ENCODE measurements at regions not wholly inside any gene's neighbourhood (a gene's known extent, or its start where the extent isn't known, plus 50 kb on each side); places are given as distances from the start of the nearest gene placed in this dataset.

DNA sequence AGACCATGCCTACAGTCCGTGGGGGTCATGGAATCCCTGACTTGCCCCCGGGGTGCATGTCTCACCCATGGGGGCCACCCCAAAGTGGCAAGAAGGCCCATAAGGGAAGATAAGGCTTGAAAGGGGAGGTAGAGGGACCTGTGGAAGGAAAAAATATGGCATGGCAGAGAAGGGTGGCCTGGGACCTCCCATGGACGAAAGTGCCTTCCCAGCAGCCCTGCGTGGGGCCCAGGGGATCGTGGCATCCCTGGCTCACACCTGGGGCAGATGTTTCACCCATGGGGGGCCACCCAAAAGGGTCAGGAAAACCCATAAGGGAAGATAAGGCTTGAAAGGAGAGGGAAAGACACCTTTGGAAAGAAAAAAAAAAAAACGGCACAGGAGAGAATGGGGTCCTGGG is 264.6 kb downstream of the ALG10 start:
- DNase-seq (ENCODE audit: missing footprints) (no peak), ATAC-seq (no peak)
- intact Hi-C loops (cut with DNase I) = no loop called here

DNA sequence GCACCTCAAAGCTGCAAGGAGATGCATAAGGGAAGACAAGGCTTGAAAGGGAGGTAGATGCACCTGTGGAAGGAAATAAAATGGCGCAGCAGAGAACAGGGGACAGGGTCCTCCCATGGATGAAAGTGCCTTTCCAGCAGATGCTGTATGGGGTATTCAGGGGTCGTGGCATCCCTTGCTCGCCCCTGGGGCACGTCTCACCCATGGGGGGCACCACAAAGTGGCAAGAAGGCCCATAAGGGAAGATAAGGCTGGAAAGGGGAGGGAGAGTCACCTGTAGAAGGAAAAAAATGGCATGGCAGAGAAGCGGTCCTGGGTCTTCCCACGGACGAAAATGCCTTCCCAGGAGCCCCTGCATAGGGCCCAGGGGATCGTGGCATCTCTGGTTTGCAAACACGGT is 265.1 kb downstream of the ALG10 start:
- DNase-seq (ENCODE audit: missing footprints) (no peak), ATAC-seq (no peak)
- intact Hi-C loops (cut with DNase I) = no loop called here

DNA sequence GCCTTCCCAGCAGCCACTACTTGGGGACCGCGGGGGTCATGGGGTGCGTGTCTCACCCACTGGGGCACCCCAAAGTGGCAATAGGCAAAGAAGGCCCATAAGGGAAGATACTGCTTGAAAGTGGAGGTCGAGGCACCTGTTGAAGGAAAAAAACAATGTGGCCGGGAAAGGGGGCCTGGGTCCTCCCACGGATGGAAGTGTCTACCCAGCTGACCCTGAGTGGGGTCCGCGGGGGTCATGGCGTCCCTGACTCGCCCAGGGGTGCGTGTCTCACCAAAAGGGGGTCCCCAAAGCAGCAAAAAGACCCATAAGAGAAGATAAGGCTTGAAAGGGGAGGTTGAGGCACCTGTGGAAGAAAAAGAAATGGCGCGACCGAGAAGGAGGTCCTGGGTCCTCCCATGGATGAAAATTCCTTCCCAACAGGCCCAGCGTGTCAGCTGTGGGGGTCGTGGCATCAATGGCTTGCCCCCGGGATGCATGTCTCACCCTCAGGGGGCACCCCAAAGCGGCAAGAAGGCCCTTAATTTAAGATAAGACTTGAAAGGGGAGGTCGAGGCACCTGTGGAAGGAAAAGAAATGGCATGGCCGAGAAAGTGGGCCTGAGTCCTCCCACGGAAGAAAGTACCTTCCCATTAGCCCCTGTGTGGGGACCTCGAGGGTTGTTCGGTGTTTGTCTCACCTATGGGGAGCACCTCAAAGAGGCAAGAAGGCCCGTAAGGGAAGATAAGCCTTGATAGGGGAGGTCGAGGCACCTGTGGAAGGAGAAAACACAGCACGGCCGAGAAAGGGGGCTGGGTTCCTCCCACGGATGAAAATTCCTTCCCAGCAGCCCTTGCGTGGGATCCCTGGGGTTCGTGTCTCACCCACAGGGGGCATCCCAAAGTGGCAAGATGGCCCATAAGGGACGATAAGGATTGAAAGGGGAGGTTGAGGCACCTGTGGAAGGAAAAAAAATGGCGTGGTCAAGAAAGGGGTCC is 266.0 kb downstream of the ALG10 start:
- DNase-seq (ENCODE audit: missing footprints) = no peak
- ATAC-seq = no peak
- intact Hi-C loops (cut with DNase I) = no loop called here

DNA sequence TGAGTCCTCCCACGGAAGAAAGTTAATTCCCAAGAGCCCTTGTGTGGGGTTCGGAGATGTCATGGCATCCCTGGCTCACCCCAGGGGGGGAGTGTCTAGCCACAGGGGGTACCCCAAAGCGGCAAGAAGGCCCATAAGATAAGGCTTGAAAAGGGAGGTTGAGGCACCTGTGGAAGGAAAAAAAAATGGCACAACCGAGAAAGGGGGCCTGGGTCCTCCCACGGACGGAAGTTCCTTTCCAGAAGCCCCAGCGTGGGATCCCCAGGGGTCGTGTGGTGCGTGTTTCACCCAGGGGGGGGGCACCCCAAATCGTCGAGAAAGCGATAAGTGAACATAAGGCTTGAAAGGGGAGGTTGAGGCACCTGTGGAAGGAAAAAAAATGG is 266.7 kb downstream of the ALG10 start:
- intact Hi-C loops (cut with DNase I) = no loop called here
- DNase-seq (ENCODE audit: missing footprints) (no peak), ATAC-seq (no peak)

DNA sequence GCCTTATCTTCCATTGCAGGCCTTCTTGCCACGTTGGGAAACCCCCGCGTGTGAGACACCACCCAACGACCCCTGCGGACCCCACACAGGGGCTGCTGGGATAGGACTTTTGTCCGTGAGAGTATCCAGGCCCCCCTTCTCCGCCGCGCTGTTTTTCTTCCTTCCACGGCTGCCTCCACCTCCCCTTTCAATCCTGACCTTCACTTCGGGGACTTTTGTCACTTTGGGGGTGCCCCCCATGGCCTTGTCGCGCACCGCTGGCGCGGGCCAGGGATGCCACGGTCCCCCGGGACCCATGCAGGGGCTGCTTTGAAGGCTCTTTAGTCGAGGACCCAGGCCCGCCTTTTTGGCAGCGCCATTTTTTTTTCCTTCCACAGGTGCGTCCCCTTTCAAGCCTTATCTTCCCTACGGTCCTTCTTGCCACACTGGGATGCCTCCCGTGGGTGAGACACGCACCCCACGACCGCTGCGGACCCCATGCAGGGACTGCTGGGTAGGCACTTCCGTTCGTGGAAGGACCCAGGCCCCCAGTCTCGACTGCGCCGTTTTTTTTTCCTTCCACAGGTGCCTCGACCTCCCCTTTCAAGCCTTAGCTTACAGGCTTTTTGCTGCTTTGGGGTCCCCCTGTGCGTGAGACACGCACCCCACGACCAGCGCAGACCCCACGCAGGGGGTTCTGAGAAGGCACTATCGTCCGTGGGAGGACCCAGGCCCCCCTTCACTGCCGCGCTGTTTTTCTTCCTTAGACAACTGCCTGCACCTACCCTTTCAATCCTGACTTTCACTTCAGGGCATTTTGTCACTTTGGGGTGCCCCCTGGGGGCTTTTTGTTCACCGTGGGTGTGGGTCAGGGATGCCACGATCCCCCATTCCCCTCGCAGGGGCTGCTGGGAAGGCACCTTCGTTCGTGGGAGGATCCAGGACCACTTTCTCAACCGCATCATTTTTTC is 267.4 kb downstream of the ALG10 start:
- ATAC-seq (no peak), DNase-seq (ENCODE audit: missing footprints) (no peak)
- intact Hi-C loops (cut with DNase I) = no loop called here

DNA sequence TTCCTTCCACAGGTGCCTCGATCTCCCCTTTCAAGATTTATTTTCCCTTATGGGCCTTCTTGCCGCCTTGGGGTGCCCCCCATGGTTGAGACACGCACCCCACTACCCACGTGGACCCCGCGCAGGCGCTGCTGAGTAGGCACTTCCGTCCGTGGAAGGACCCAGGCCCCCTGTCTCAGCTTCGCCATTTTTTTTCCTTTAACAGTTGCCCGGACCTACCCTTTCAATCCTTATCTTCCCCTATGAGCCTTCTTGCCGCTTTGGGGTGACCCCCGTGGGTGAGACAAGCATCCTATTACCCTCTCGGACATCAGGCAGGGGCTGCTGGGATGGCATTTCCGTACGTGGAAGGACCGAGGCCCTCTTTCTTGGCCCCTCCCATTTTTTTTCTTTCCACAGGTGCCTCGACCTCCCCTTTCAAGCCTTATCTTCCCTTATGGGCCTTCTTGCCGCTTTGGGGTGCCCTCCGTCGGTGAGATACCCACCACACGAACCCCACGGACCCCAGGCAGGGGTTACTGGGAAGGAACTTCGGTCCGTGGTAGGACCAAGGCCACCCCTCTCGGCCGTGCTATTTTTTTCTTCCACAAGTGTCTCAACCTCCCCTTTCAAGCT is 268.2 kb downstream of the ALG10 start:
- intact Hi-C loops (cut with DNase I) = no loop called here
- no peak for DNase-seq (ENCODE audit: missing footprints)
- ATAC-seq = no peak

DNA sequence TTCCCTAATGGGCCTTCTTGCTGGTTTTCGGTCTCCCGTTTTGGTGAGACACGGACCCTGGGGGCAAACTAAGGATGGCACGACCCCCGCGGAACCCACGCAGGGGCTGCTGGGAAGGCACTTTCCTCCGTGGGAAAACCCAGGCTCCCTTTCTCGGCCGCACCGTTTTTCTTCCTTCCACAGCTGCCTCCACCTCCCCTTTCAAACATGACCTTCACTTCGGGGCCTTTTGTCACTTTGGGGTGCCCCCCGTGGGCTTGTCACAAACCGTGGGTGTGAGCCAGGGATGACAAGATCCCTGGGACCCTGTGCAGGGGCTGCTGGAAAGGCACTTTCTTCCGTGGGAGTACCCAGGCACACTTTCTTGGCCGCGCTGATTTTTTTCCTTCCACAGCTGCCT is 268.7 kb downstream of the ALG10 start:
- no peak for DNase-seq (ENCODE audit: missing footprints)
- intact Hi-C loops (cut with DNase I) = no loop called here
- no peak for ATAC-seq

DNA sequence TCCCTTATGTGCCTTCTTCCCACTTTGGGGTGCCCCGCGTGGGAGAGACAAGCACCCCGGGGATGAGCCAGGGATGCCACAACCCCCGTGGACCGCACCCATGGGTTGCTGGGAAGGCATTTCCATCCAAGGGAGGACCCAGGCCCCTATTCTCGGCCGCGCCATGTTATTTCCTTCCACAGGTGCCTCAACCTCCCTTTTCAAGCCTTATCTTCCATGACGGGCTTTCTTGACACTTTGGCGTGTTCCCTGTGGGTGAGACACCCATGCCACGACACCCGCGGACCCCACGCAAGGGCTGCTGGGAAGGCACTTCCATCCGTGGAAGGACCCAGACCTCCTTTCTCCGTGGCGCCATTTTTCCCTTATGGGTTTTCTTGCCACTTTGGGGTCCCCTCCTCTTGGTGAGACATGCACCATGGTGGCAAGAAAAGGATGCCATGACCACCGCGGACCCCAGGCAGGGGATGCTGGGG is 269.2 kb downstream of the ALG10 start:
- intact Hi-C loops (cut with DNase I) = no loop called here
- DNase-seq (ENCODE audit: missing footprints) (no peak), ATAC-seq (no peak)

DNA sequence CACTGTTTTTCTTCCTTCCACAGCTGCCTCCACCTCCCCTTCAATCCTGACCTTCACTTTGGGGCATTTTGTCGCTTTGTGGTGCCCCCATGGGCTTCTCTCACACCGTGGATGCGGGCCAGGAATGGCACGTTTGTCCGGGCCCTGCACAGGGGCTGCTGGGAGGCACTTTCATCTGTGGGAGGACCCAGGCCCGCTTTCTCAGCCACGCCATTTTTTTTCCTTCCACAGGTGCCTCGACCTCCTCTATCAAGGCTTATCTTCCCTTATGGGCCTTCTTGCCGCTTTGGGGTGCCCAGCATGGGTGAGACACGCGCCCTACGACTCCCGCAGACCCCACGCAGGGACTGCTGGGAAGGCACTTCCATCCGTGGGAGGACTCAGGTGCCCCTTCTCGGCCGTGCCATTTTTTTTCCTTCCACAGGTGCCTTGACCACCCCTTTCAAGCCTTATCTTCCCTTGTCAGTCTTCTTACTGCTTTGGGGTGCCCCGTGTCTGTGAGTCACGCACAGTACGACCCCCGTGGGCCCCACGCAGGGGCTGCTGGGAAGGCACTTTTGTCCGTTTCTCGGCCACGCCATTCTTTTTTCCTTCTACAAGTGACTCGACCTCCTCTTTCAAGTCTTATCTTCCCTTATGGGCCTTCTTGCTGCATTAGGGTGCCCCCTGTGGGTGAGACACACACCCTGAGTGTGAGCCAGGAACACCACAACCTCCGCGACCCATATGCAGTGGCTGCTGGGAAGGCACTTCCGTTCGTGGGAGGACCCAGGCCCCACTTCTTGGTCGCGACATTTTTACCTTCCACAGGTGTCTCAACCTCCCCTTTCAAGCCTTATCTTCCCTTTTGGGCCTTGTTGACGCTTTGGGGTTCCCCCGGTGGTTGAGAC is 270.7 kb downstream of the ALG10 start:
- ATAC-seq = no peak
- DNase-seq (ENCODE audit: missing footprints) = no peak
- intact Hi-C loops (cut with DNase I) = no loop called here

DNA sequence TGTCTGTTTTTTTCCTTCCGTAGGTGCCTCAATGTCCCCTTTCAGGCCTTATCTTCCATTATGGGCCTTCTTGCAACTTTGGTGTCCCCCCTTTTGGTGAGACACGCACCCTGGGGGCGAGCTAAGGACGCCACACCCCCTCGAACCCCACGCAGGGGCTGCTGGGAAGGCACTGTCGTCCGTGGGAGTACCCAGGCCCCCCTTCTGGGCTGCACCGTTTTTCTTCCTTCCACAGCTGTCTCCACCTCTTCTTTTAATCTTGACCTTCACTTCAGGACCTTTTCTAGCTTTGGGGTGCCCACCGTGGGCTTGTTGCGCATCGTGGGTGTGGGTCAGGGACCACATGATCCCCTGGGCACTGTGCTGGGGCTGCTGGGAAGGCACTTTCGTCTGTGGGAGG is 271.8 kb downstream of the ALG10 start:
- DNase-seq (ENCODE audit: missing footprints) = no peak
- intact Hi-C loops (cut with DNase I) = no loop called here
- no peak for ATAC-seq

DNA sequence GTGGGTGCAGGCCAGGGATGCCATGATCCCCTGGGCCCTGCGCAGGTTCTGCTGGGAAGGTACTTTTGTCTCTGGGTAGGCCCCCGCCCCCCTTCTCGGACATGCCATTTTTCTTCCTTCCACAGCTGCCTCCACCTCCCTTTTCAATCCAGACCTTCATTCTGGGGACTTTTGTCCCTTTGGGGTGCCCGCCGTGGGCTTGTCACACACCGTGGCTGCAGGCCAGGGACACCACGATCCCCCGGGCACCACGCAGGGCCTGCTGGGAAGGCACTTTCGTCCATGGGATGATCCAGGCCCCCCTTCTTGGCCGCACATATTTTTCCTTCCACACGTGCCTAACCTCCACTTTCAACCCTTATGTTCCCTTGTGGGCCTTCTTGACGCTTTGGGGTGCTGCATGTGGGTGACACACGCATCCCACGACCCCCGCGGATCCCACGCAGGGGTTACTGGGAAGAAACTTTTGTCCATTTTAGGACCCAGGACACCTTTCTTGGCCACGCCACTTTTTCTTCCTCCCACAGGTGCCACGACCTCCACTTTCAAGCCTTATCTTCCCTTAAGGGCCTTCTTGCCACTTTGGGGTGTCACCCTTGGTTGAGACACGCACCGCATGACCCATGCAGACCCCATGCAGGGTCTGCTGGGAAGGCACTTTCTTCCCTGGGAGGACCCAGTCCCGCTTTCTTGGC is 272.5 kb downstream of the ALG10 start:
- intact Hi-C loops (cut with DNase I) = no loop called here
- DNase-seq (ENCODE audit: missing footprints) (no peak), ATAC-seq (no peak)

DNA sequence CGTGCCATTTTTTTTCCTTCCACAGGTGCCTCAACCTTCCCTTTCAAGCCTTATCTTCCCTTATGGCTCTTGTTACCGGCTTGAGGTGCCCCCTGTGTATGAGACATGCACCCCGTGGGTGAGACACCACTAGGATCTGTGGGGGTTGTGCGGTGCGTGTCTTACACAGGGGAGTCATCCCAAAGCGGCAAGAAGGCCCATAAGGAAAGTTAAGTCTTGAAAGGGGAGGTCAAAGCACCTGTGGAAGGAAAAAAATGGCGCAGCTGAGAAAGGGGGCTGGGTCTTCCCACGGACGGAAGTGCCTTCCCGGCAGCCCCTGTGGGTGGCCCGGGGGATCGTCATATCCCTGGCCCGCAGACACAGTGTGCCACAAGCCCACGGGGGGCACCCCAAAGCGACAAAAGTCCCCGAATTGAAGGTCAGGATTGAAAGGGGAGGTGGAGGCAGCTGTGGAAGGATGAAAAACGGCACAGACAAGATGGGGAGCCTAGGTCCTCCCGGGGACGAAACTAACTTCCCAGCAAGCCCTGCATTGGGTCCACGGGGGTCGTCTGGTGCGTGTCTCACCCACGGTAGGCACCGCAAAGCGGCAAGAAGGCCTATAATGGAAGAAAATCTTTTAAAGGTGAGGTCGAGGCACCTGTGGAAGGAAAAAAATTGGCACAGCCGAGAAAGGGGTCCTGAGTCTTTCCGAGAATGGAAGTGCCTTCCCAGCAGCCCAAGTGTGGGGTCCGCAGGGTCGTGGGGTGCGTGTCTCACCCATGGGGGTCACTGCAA is 273.3 kb downstream of the ALG10 start:
- no peak for DNase-seq (ENCODE audit: missing footprints)
- ATAC-seq = no peak
- intact Hi-C loops (cut with DNase I) = no loop called here

DNA sequence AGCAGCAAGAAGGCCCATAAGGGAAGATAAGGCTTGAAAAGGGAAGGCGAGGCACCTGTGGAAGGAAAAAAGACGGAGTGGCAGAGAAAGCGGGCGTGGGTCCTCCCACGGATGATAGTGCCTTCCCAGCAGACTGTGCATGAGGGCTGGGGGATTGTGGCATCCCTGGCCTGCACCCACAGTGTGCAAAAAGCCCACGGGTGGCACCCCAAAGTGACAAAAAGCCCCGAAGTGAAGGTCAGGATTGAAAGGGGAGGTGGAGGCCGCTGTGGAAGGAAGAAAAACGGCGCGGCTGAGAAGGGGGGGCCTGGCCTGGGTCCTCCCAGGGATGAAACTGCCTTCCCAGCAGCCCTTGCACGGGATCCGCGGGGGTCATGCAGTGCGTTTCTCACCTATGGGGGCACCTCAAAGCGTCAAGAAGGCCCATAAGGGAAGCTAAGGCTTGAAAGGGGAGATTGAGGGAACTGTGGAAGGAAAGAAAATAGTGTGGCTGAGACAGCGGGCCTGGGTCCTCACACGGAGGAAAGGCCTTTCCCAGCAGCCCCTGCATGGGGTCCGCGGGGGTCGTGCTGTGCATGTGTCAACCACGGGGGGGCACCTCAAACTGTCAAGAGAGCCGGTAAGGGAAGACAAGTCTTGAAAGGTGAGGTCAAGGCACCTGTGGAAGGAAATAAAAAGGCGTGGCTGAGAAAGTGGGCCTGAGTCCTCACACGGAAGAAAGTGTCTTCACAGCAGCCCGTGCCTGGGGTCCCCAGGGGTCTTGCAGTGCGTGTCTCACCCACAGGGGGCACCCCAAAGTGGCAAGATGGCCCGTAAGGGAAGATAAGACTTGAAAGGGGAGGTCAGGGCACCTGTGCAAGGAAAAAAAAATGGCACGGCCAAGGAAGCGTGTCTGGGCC is 274.1 kb downstream of the ALG10 start:
- no peak for ATAC-seq
- intact Hi-C loops (cut with DNase I) = no loop called here
- DNase-seq (ENCODE audit: missing footprints) = peak; percentile 45

DNA sequence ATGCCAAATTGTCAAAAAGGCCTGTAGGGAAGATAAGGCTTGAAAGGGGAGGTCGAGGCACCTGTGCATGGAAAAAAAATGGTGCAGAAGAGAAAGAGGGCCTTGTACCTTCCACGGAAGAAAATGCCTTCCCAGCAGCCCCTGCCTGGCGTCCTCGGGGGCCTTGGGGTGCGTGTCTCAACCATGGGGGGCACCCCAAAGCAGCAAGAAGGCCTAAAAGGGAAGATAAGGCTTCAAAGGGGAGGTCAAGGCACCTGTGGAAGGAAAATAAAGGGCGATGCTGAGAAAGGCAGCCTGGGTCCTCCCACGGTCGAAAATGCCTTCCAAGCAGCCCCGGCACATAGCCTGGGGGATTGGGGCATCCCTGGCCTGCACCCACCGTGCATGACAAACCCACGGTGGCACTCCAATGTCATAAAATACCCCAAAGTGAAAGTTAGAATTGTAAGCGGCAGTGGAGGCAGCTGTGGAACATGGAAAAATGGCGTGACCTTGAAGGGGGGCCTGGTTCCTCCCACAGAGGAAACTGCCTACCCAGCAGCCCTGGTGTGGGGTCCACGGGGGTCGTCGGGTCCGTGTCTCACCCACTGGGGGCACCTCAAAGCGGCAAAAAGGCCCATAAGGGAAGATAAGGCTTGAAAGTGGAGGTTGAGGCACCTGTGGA is 275.0 kb downstream of the ALG10 start:
- DNase-seq (ENCODE audit: missing footprints) (peak; percentile 25), ATAC-seq (no peak)
- intact Hi-C loops (cut with DNase I) = no loop called here

DNA sequence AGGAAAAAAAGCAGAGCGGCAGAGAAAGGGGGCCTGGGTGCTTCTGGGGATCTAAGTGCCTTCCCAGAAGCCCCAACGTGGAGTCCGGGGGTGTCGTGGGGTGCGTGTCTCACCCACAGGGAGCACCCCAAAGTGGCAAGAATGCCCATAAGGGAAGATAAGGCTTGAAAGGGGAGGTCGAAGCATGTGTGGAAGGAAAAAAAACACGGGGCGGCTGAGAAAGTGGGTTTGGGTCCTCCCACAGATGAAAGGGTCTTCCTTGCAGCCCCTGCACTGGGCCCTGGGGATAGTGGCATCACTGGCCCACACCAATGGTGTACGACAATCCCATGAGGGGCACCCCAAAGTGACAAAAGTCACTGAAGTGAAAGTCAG is 275.5 kb downstream of the ALG10 start:
- no peak for ATAC-seq
- intact Hi-C loops (cut with DNase I) = no loop called here
- DNase-seq (ENCODE audit: missing footprints) = peak; percentile 34

Data from Right ventricle myocardium inferior (tissue), 1 donor.